Ovary (tissue), 7 donors: ENCODE measurements at regions not wholly inside any gene's neighbourhood (a gene's known extent, or its start where the extent isn't known, plus 50 kb on each side); places are given as distances from the start of the nearest gene placed in this dataset.

Source experiments
- DNase-seq, 5 donors: peaks; one replicate each; pipeline ENCODE4 v3.0.0-alpha.2; 2019 to 2020
- H3K27ac ChIP-seq, 2 donors: fragments of 200-600 bp; one replicate each; pipeline versions ENCODE4 v1.5.1 to v1.8.0; 2019 to 2022
- H3K27me3 ChIP-seq: fragments of 200-600 bp; one replicate; pipeline ENCODE4 v1.8.0; 2022
- H3K36me3 ChIP-seq: fragments of 200-600 bp; sonication (generic); one replicate; pipeline ENCODE4 v1.5.1; 2019
- H3K4me1 ChIP-seq: one replicate; pipeline ENCODE4 v1.8.1; 2013; ENCODE audit warnings: mild to moderate bottlenecking, moderate library complexity; ENCODE audit not compliant: insufficient read depth
- H3K4me3 ChIP-seq: fragments of 200-600 bp; sonication (generic); one replicate; pipeline ENCODE4 v1.5.1; 2017
- H3K9me3 ChIP-seq, 2 donors: fragments of 200-600 bp in 1 of 2; sonication (generic) in 1 of 2; one replicate each; pipeline versions ENCODE4 v1.5.1 to v1.8.1; 2013 to 2019; ENCODE audit warnings: mild to moderate bottlenecking in 1 of 2, moderate library complexity in 1 of 2
- EP300 ChIP-seq: sonication (generic); formaldehyde crosslinking; IDR thresholded peaks from one replicate; pipeline ENCODE4 v1.6.1; 2017; ENCODE audit warnings: antibody characterized with exemption
- POLR2A ChIP-seq: fragments of 450-650 bp; IDR thresholded peaks from one replicate; pipeline ENCODE4 v1.6.1; 2017; ENCODE audit warnings: antibody characterized with exemption, mild to moderate bottlenecking, moderate library complexity
- WGBS, 3 donors: extraction: QIAGEN DNeasy Blood & Tissue Kit in 1 of 3; methylation state at CpG; one replicate each; pipeline versions ENCODE4 v1.1.5 to v1.1.7; 2013 to 2017; 5-methylcytosine and 5-hydroxymethylcytosine counted together
- intact Hi-C, 4 donors: fragments of 100-400 bp; cut with DNase I; formaldehyde crosslinking; loops; one replicate each; pipeline versions ENCODE4 v1.11.0 to v1.15.1; 2022 to 2023
- TF ChIP-seq, protein P1 (sequence below), 3 donors: fragments of 450-650 bp in 2 of 3; fragments of 200-600 bp in 1 of 3; IDR thresholded peaks; one replicate each; pipeline versions ENCODE4 v1.5.1 to v1.8.0; 2016 to 2022; ENCODE audit warnings: antibody characterized with exemption in 3 of 3, mild to moderate bottlenecking in 1 of 3
- donor health status: DM: no; HTN: no; CAD: no; lungs with moderate emphysema.
- donor health status: DM: no; HTN: no; CAD: no.
- donor health status: Bipolar disorder and iron deficiency.
- donor health status: DM: no; HTN: no; CAD: no.
- donor health status: DM: yes; HTN: yes; CAD: no.

GRCh38 chr4:181674315-181674875 lies 568.8 kb upstream of the TENM3 start:
- no peak for DNase-seq
- Histone ChIP-seq H3K9me3 (no peaks in the 10 kb centered on the region), H3K27me3 (no peaks in the 10 kb centered on the region), H3K4me3 (no peak overlapping the region), H3K36me3 (no peaks in the 10 kb centered on the region), H3K4me1 (no peaks in the 10 kb centered on the region), H3K27ac (no peak overlapping the region)
- WGBS, 3 donors, result 61 to 62% (median 62%) methylated on average over 1 of the region's 1 CpG
- intact Hi-C loops, result no loop called here
- TF ChIP-seq, protein P1, sequence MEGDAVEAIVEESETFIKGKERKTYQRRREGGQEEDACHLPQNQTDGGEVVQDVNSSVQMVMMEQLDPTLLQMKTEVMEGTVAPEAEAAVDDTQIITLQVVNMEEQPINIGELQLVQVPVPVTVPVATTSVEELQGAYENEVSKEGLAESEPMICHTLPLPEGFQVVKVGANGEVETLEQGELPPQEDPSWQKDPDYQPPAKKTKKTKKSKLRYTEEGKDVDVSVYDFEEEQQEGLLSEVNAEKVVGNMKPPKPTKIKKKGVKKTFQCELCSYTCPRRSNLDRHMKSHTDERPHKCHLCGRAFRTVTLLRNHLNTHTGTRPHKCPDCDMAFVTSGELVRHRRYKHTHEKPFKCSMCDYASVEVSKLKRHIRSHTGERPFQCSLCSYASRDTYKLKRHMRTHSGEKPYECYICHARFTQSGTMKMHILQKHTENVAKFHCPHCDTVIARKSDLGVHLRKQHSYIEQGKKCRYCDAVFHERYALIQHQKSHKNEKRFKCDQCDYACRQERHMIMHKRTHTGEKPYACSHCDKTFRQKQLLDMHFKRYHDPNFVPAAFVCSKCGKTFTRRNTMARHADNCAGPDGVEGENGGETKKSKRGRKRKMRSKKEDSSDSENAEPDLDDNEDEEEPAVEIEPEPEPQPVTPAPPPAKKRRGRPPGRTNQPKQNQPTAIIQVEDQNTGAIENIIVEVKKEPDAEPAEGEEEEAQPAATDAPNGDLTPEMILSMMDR (IDR thresholded peaks at IDR 0.05), result no peak
- TF ChIP-seq POLR2A (no peak), EP300 (no peak)

DNA sequence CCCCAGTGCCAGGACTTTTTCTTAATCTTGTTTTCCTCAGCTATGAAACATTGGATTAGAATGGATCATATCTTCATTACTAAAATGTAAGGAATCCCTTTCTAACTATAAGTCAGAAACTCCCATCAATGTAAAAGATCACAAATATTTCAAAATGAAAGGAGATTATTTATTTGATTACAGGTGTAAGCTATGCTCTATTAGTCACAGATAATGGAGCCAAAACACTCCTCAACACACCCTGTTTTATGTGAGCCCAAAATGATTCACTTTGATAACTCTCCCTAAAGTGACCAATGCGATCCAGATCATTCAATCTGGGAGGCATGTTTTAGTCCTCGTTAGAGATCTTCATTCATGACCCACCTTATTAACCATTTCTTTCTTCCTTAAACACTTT lies 566.7 kb upstream of the TENM3 start:
- H3K9me3 ChIP-seq, result no peaks in the 10 kb centered on the region
- no peak overlapping the region for H3K27ac ChIP-seq
- DNase-seq, result no peak
- no peaks in the 10 kb centered on the region for H3K36me3 ChIP-seq
- TF ChIP-seq EP300 (no peak), POLR2A (no peak)
- TF ChIP-seq, protein P1 (IDR thresholded peaks at IDR 0.05), result no peak
- WGBS, 3 donors, result 42 to 58% (median 46%) methylated on average over 2 of the region's 2 CpGs
- H3K4me3 ChIP-seq, result no peak overlapping the region
- no peaks in the 10 kb centered on the region for H3K4me1 ChIP-seq
- H3K27me3 ChIP-seq, result no peaks in the 10 kb centered on the region
- intact Hi-C loops, result no loop called here

DNA sequence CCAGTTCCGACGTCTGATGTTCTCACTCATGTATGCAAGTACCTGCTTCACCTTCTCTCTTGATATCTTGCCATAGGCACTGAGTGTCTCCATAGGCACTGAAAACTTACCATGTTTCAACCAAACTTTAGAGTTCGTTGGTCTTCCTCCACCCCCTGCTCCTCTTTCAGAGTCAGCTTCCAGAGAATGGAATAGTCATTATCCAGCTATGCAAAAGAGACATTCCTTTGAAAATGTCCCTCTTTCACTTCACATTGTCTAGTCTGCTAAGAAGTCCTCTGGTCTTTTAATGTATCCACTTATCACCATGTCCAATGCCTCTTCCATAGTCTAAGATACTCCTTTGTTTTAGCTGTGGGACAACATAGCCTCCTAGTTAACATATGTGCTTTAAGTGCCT lies 566.0 kb upstream of the TENM3 start:
- Histone ChIP-seq H3K27me3 (no peaks in the 10 kb centered on the region), H3K9me3 (no peaks in the 10 kb centered on the region), H3K27ac (no peak overlapping the region), H3K4me1 (no peaks in the 10 kb centered on the region), H3K4me3 (no peak overlapping the region), H3K36me3 (no peaks in the 10 kb centered on the region)
- DNase-seq, result no peak
- intact Hi-C loops, result no loop called here
- no peak for TF ChIP-seq EP300
- TF ChIP-seq POLR2A, result no peak
- 85 to 93% (median 88%) methylated on average over 3 of the region's 3 CpGs for WGBS, 3 donors

- WGBS, 3 donors, result 86 to 90% (median 88%) methylated on average over 6 of the region's 6 CpGs
- no peak overlapping the region for H3K27ac ChIP-seq
- no peak for TF ChIP-seq EP300
- no peak for TF ChIP-seq POLR2A
- TF ChIP-seq, protein P1 (IDR thresholded peaks at IDR 0.05), result no peak
- no peaks in the 10 kb centered on the region for H3K4me1 ChIP-seq
- no peak overlapping the region for H3K4me3 ChIP-seq
- intact Hi-C loops, result no loop called here
- H3K36me3 ChIP-seq, result no peaks in the 10 kb centered on the region
- no peaks in the 10 kb centered on the region for H3K27me3 ChIP-seq
- no peaks in the 10 kb centered on the region for H3K9me3 ChIP-seq
- no peak for DNase-seq
Measured at GRCh38 chr4:181677621-181678020, 565.6 kb upstream of the TENM3 start.

GRCh38 chr4:181679754-181680153 lies 563.4 kb upstream of the TENM3 start:
- H3K27ac ChIP-seq, result no peak overlapping the region
- 72 to 75% (median 72%) methylated on average over 3 of the region's 3 CpGs for WGBS, 3 donors
- intact Hi-C loops, result no loop called here
- no peaks in the 10 kb centered on the region for H3K36me3 ChIP-seq
- no peaks in the 10 kb centered on the region for H3K4me1 ChIP-seq
- H3K9me3 ChIP-seq, result no peaks in the 10 kb centered on the region
- TF ChIP-seq EP300, result no peak
- no peaks in the 10 kb centered on the region for H3K27me3 ChIP-seq
- no peak overlapping the region for H3K4me3 ChIP-seq
- no peak for DNase-seq
